ENCODE measurements at regions not wholly inside any gene's neighbourhood (a gene's known extent, or its start where the extent isn't known, plus 50 kb on each side); places are given as distances from the start of the nearest gene placed in this dataset.
"Not testable (repeated sequence)": the region's sequence is repeated elsewhere in the genome, so short reads cannot be mapped to it uniquely, and the experiment has no call there.

- DNase-seq (ENCODE audit: low read depth): no peak
Observed at GRCh38 chr19:34034318-34034846, 137.9 kb upstream of the LSM14A start.

GRCh38 chr19:34041925-34042521 is 130.3 kb upstream of the LSM14A start:
- DNase-seq (ENCODE audit: low read depth): peak; percentile 49

GRCh38 chr19:34044021-34044420 is 128.3 kb upstream of the LSM14A start:
- DNase-seq (ENCODE audit: low read depth): no peak

GRCh38 chr19:34049944-34050343 is 122.4 kb upstream of the LSM14A start:
- no peak for DNase-seq (ENCODE audit: low read depth)

GRCh38 chr19:34050430-34050829 is 121.9 kb upstream of the LSM14A start:
- not testable (repeated sequence) for DNase-seq (ENCODE audit: low read depth)

- no peak for DNase-seq (ENCODE audit: low read depth)
Observed at GRCh38 chr19:34051255-34051654, 121.0 kb upstream of the LSM14A start.

GRCh38 chr19:34057155-34057554 is 115.1 kb upstream of the LSM14A start:
- DNase-seq (ENCODE audit: low read depth): no peak

- no peak for DNase-seq (ENCODE audit: low read depth)
Observed at GRCh38 chr19:34066007-34066643, 106.2 kb upstream of the LSM14A start.

GRCh38 chr19:34067861-34068271 is 104.4 kb upstream of the LSM14A start:
- DNase-seq (ENCODE audit: low read depth): no peak

GRCh38 chr19:34075661-34076091 is 96.6 kb upstream of the LSM14A start:
- no peak for DNase-seq (ENCODE audit: low read depth)

- no peak for DNase-seq (ENCODE audit: low read depth)
Observed at GRCh38 chr19:34082289-34083077, 89.8 kb upstream of the LSM14A start.

GRCh38 chr19:34084396-34085145 is 87.7 kb upstream of the LSM14A start:
- no peak for DNase-seq (ENCODE audit: low read depth)

GRCh38 chr19:34085336-34085735 is 87.0 kb upstream of the LSM14A start:
- no peak for DNase-seq (ENCODE audit: low read depth)

- DNase-seq (ENCODE audit: low read depth): no peak
Observed at GRCh38 chr19:34088292-34088691, 84.0 kb upstream of the LSM14A start.

- no peak for DNase-seq (ENCODE audit: low read depth)
Observed at GRCh38 chr19:34089566-34089965, 82.7 kb upstream of the LSM14A start.

GRCh38 chr19:34094960-34095359 is 77.3 kb upstream of the LSM14A start:
- DNase-seq (ENCODE audit: low read depth): no peak

- not testable (repeated sequence) for DNase-seq (ENCODE audit: low read depth)
Observed at GRCh38 chr19:34095411-34095810, 76.9 kb upstream of the LSM14A start.

- DNase-seq (ENCODE audit: low read depth): no peak
Observed at GRCh38 chr19:34096020-34096915, 76.0 kb upstream of the LSM14A start.

- no peak for DNase-seq (ENCODE audit: low read depth)
Observed at GRCh38 chr19:34104096-34104495, 68.2 kb upstream of the LSM14A start.

- no peak for DNase-seq (ENCODE audit: low read depth)
Observed at GRCh38 chr19:34104557-34104956, 67.7 kb upstream of the LSM14A start.

- no peak for DNase-seq (ENCODE audit: low read depth)
Observed at GRCh38 chr19:34109596-34109995, 62.7 kb upstream of the LSM14A start.
